Epidermal melanocyte (primary cell): ENCODE measurements at regions not wholly inside any gene's neighbourhood (a gene's known extent, or its start where the extent isn't known, plus 50 kb on each side); places are given as distances from the start of the nearest gene placed in this dataset.

Experiments
- DNase-seq: peaks from one replicate; pipeline ENCODE4 v3.0.0; 2011; ENCODE audit warnings: low spot score; ENCODE audit not compliant: insufficient read length

DNA sequence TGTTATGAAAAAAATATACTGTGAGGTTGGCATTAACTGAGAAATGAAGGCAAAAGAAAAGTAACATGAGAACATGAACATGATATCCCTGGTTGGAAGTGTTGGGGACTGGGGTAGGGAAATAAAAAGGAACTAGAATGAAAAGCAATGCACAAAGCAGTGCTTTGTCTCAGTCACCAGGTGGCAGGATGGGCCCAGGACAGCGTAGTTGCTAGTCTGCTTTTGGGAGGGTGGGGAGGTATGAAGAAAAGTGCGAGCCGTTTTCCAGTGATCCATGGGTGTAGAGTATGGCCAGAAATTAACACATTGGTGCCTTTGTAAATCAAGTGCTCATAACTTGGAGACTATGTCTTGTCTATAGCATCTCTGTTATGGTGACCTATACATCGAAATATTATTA is 662.5 kb upstream of the SALL1 start:
- DNase-seq = no peak

DNA sequence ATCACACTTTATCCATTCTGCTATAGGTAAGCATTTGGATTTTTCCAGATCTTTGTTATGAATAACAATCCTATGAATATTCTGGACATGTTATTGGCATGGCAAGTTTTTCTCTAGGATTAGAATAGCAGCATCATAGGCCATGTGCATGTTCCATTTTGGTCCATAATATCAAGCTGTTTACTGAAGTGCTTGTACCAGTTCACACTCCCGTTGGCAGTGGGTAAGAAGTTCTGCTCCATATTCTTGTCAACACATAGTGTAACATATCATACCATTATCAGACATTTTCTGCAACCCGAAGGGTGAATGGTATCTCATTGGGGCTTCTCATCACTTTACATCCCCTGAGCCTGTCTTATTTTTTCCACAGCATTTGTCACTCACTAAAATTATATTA is 661.9 kb upstream of the SALL1 start:
- no peak for DNase-seq

DNA sequence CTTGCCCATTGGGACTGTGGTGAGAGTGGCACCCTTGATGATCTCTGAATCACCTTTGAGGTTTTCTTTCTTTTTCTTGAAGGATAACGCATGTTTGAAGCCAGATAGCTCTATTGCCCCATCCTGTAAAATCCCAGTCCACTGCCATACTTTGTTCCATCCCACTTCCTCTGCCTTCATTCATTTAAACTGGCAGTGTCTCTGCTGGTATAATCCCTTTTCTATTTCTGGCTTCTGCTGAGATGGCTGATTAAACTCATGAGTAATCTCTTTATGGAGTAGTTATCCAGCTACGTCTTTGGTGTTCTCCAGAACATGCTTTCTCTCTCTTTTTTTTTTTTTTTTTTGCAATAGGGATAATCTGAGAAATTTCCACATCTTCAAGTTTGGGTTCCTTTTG is 656.5 kb upstream of the SALL1 start:
- DNase-seq = no peak

DNA sequence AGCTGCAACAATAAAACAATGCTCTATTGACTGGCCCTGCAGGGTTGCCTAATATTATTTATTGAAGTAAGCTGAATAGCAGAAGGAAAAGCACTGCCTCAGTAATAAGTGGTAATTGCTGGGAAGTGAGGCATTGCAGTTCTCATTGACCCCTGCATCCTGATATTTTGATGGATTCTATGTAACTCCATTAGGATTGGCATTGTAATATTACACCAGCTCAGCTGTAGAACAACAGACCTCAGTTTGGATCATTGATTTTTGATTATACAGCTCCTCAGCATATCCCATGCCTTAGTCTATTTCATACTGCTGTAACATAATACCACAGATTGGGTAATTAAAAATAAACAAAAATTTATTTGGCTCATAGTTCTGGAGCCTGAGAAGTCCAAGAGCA is 650.6 kb upstream of the SALL1 start:
- no peak for DNase-seq

DNA sequence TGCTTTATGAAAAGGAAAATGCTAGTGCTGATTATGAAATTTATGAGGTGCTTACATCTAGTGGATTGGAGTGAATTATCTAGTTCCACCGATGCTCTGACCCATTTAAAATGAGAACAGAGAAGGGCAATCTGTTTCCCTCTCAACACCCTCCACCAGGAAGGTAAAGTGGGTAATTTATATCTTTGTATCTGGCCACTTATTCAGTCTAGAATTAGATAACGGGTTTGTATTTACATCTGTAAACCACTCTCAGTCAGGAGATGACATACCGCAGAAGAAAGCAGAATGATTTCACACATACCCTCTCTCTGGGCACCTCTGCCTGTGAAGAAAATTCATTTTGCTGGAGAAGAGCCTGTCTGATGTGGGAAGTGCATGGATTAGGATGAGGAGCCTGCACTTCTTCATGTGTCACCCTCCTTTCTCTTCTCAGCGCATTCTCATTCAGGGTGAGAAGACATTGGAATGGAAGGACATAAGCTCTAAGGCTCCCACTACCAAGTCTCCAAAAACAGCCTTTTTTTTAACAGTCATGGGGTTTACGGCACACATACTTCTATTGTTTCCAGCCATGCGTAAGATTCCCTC is 646.7 kb upstream of the SALL1 start:
- DNase-seq = no peak

DNA sequence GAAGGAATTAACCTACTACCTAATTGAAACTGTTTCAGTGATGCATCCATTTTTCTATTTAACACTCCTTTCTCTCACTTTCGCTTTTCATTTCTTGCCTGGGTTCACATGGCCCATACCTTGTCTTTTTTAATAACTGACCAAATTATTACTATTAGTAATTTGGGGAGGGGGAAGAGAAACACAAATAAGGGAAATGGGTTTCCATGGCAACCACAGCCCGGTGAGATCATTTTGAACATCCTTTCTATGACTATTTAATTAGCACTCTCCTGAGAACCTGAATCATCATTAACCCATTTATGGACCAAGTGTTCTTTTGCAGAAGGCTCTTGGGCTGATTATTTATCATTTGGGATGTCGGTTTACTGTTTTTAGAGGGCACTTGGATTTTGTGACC is 628.2 kb upstream of the SALL1 start:
- DNase-seq = no peak

DNA sequence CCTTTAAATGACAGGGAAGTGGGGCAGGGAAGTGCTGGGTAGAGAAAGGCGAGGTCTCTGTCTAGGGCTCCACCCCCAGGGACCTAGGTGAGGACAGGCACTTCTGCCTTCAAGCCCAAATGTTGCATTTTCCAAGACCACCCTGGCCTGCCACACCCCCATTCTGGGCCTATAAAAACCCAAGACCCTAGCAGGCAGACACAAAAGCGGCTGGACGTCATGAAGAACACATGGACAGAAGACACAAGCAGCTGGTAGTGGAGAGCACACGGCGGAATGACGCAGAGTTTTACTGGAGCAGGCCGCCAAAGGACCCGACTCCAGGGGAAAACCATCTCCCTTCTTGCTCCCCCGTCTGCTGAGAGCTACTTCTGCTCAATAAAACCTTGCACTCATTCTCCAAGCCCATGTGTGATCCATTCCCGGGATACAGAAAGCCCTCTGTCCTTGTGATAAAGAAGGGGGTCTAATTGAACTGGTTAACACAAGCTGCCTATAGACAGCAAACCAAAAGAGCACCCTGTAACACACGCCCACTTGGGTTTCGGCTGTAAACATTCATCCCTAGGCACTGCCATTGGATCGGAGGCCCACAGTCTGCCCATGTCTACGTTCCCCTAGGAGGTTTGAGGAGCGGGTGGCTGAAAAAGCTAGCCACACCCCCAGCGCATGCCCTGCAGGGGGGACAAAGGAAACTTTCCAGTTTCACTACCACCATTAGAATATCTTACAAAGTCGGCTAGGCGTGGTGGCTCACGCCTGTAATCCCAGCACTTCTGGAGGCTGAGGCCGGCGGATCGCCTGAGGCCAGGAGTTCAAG is 622.2 kb upstream of the SALL1 start:
- DNase-seq = no peak

DNA sequence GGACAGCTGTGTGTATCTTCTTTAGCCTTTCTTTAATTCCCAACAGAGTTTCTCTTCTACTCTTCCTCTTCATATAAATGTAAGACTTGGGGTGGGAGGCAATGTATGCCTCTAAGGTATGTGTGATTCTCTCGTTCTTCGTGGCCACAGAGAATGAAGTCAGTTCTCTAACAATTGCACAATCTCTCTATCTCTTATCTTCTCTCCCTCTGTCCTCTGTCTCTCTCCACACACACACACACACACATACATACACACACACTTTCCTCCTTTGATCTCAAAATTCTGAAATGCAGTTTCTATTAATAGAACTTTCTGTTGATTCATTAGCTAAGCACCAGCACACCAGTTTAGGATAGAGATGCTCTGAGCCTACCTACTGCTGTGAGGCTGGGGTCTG is 615.7 kb upstream of the SALL1 start:
- no peak for DNase-seq

DNA sequence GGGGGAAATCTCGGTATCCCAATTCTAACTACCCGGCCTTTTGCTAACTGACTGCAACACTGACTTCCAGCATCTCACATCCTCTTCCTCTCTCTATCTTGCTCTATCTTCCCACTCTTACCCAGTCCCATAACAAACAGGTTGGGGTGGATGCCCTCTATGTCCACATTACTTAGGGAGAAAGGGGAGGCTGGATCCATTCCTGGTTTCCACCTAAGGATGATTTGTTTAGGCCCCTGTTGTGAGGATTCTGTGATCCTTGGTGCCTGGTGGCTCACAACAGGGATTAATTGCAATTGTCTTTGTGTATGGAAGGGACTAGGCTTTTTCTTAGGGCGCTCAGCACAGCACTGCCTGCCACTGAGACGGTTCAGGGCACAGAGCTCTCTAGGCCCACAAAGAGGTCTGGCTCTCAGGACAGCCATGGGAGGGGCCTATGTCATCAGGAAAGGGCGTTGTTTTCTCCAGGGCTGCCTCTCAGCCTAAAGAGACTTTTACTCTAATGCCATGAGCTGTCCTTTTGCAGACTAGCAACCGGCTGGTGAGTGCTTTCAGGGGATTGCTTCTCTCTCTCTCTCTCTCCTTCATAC is 612.1 kb upstream of the SALL1 start:
- no peak for DNase-seq

DNA sequence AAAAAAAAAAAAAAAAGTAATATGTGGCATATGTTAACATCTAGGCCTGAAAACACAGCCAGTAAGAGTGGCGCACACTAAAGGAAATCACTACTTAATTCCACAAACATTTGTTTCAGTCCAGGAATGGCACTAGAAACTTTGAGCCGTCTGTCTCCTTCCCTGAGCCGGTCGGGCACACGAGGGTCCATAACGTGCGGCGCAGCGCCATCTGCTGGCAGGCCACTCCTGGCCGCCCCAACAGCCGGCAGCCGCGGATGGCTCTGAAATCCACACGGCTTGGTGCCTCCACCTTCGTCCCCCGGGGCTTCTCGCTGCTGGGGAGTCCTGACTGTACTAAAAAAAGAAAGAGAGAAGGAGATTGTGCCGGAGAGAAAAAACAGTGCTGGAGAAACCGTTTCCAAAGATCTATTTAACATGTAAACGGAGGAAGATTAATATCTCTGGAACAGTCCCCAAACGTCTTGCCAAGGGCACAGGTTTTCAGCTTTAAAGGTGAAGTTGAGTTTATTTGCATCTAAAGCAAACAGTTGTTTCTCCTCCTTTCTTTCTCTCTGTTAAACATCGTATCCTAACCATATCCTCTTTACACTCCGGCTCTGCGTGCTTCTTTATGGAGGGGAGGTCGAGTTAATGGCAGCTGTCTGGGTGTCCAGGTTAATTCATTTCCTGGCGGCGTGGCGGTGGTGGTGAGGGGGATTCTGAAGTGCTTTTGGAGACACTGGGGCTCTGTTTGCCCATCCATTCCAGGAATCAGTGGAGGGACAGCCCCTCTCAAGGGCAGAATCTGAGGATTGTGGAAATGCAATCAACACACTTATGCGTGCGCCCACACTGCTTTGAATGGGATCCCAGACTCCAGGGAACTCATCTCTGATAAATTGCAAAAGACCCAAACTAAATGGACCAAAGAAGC is 611.3 kb upstream of the SALL1 start:
- peak; percentile 64 for DNase-seq

DNA sequence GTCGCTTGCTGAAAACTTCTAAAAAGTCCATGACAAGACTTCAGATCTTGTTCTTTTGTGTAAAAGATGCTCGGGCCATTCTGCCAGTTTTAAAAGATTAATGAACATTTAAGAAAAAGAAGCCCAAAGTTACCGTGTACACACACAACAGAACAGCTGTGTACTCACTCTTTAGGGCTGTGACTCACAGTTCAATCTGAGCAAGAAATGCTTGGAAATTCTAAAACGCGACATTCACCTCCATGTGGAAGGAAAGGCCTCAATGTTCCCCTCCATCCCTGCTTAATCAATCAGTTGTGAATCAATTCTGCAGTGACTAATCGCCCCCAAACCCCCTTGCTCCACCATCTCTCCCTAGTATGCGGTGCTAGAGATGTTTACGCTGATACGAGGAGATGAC is 609.9 kb upstream of the SALL1 start:
- DNase-seq = no peak

DNA sequence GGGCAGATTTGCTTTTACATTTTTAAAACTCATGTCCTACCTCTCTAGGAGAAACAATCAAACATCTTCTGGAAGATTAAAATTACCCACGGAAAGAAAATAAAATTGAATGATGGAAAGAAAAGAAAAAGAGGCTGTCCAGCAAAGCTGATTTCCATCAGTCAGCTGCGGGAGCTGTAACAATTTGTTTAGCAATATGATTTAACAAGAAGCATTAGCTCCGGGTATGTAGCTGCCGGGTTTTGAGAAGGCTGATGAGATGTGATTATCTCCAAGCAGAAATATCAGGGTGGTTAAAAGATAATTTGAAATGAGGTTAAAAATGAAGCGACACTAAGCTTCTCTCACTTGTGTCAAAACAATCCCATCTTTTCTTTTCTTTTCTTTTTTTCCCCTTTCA is 608.9 kb upstream of the SALL1 start:
- DNase-seq = no peak

DNA sequence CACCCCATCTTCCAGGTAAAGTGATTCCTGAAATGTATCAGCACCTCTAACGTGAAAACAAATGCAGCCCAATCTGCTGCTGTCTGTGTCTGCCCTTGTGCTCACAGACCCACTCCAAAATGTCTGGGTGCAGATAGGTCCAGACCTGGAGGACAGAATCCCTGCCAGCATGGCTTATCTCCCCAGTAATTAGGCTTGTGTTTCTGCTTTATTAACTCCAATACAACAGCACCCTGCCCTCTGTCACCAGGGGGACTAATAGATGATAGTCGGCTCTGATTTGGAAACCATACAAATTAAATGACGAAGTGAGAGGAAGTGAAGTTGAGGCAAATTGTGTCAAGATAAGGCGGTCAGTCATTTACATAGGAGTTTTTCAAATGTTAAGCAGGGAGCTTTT is 608.3 kb upstream of the SALL1 start:
- no peak for DNase-seq

DNA sequence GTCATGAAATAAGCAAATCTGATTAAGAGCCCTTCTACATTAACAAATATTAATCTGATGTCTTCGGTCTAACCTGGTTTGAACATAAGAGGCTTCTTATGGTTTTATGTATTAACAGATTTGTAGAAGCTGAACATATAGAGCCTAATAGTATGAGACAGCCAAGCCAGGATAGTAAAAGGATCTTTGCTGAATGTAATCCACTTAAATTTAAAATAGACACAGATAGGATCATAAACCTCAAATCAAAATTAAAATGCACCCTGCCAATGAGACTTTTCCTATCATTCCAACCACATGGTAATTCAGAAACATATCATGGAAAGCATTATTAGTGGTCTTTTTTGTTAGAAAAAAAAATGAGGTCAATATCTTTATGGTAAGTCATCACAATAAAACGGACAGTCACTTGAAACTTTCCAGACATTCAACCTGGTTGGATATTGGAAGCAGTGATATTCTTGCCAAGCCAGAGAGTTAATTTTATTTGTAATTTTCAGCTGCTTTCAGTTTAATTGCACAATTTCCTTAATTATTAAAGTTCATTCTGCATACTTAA is 606.9 kb upstream of the SALL1 start:
- DNase-seq = no peak

DNA sequence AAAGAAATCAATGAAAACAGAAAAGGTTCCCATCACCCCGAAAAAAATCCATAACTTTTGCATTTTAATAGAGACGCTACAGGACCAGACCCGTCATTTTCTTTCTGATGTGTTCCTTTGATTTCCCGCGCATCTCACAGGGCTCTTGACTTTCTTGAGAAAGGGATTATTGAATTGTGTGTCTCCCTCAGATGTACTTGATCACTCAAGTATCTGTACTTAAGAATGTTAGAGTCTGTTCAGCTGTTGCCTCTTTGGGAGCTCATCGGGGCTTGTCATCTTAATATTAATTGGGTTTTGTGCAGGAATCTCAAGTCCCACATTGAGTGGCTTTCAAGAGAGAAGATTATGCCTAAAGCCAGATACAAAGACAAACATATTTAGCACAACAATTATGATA is 606.4 kb upstream of the SALL1 start:
- no peak for DNase-seq

DNA sequence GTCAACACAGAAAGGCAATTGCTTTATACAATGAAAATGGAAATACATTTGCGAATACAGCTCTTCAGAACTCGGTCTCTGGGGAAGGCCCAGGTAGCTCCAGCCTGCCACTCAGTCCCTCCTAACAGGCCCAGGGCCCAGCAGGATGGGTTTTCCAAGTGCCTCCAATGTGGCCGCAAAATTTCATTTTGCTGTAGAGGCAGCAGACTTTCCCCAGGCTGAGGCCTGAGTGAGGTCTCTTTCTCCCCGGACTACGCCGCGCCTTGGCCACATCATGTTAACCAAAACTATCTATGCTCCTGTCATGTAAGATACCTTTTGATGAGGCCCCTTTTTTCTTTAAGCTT is 606.0 kb upstream of the SALL1 start:
- DNase-seq = no peak

DNA sequence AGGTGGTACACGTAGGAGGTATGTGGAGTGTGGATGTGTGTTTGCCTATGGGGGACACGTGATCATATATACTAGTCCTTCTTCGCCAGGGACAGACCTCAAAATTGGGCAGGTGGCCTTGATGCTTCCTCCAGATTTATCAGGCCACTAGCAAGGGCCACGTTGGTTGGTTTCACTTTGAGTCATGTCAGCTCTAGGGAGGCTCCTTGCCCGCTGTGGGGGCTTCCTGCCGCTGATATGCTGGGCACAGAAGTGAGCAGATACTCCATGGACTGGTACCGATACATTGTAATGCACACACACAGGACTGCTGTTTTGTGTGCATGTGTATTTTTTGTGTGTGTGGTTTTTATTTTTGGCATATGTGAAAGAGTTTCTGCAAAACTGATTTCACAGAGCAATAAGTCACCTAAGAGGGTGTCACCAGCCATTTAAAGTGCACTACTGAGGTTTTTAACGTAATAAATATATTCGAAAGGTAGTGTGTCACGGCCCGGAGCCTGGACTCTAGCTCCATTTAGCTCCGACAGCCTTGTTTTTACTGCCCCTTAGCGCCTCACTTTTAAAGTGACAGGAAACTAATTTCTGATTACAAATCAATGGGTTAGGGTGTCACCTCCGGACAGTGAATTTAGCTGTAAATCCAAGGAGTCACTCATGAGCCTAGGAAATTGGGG is 605.5 kb upstream of the SALL1 start:
- DNase-seq = no peak

DNA sequence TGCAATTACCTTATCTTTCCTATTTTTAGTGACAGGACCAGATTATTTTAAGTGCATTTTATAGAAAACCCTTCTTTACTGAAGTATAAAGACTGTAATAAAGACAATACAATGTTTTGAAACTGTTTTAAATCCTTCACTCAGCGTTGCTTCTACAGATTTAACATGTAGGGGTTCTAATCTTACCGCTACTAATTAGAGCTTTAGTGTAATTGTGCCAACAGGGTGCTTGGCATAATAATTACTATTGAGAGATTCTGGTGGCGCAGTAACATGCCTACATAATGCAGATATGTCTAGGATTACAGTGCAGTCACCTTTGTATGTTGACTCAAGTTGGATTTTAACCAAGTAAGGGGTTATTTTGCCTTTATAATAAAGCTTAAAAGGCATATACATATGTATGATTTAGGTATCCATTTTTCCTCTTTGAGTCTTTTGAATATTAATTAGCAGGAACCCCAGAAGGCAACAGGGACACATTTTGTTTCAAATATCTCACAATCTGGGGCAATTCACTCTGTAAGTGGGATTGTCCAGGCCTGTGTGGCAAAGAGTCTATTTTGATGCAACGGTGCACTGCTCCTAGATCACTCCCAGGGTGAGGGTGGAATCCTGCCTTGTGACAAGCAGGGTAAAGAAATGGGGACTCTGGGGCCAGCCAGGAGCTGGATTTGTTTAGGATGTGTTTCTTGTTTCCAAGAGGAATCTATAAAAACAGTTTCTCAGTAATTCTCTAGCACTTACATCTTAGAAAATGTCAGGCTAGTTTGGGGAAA is 604.7 kb upstream of the SALL1 start:
- DNase-seq = no peak

DNA sequence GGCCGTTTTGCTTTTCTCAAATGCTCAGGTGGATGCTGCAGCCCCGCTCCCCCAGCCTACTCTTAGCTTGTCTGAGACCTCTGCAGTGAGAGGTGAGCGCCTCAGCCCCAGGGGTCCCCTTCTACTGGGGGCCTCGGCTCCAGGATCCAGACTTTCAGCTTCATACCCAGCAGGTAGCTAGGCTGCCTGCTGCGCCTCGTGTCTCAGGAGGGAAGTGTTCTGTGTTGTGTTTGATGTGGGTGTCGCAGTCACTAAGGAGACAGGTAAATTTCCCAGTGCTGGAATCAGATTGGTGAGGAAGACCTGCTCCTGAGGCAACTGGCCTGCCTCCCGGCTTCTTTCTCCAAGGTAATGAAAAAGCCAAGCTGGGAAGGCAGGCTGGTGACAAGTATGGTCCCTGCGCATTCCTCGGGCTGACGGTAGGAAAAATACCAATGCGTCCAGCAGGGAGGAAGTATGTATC is 604.0 kb upstream of the SALL1 start:
- DNase-seq = no peak

DNA sequence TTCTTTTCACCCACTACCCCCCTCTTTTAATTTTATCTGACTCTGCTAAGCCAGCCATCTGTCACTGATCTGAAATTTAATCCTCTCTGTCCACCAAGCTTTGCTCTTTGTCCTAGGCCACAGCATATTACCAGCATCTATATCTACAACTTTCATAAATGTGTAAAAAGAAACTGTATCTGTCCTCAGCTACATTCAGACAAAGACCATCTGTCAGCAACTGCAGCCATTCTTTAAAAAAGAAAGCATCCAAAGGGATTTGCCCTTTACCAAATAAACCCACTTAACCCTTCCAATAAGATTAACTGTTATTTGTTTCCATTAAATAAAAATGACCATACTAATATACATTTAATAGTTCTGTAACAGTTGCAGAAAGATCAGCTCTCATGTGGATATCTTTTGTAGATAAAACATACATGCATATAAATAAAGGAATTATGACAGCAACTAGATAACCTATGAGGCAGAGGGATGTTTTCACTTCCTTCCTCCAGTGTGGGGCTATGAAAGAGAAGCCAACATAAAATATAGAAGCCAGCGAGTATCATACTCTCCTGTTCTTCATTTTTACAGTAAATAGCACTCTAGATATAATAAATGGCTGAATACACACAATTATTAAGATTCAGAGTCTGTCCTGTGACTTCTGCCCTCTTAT is 602.5 kb upstream of the SALL1 start:
- DNase-seq = no peak
